Mesothelial cell of epicardium (in vitro differentiated cells): ENCODE measurements at regions not wholly inside any gene's neighbourhood (a gene's known extent, or its start where the extent isn't known, plus 50 kb on each side); places are given as distances from the start of the nearest gene placed in this dataset.
"Not testable (repeated sequence)": the region's sequence is repeated elsewhere in the genome, so short reads cannot be mapped to it uniquely, and the experiment has no call there.

Experiments
- DNase-seq, 2 experiments: peaks; one replicate each; pipeline ENCODE4 v3.0.0; 2021; ENCODE audit warnings: low spot score in 2 of 2; ENCODE audit not compliant: unreplicated experiment in 2 of 2
- H3K27ac Mint-ChIP-seq: 2 replicates; pipeline ENCODE4 v1.8.0; 2021; ENCODE audit warnings: mixed read lengths
- H3K27me3 Mint-ChIP-seq: 2 replicates; pipeline ENCODE4 v1.8.0; 2021; ENCODE audit warnings: low read depth, mixed read lengths
- H3K36me3 Mint-ChIP-seq: 2 replicates; pipeline ENCODE4 v1.8.0; 2021; ENCODE audit warnings: mixed read lengths
- H3K4me1 Mint-ChIP-seq: 2 replicates; pipeline ENCODE4 v1.8.0; 2021; ENCODE audit warnings: mixed read lengths
- H3K4me3 Mint-ChIP-seq: 2 replicates; pipeline ENCODE4 v1.8.0; 2021; ENCODE audit warnings: mild to moderate bottlenecking, moderate library complexity, mixed read lengths
- H3K9me3 Mint-ChIP-seq: 2 replicates; pipeline ENCODE4 v1.8.0; 2021; ENCODE audit warnings: mixed read lengths
- CTCF ChIP-seq: fragments of 200-600 bp; sonication (generic); IDR thresholded peaks from one replicate; pipeline ENCODE4 v1.5.0; 2021; ENCODE audit warnings: antibody characterized with exemption; ENCODE audit not compliant: unreplicated experiment

GRCh38 chr1:94754570-94754969 lies 65.6 kb upstream of the SLC44A3 start:
- H3K4me1 Mint-ChIP-seq: peaks cover 29% of the 10 kb centered on the region
- H3K9me3 Mint-ChIP-seq: peaks cover 6% of the 10 kb centered on the region
- TF ChIP-seq CTCF: no peak
- no peak for DNase-seq
- H3K4me3 Mint-ChIP-seq: no peak overlapping the region
- peaks cover 8% of the 10 kb centered on the region for H3K36me3 Mint-ChIP-seq
- H3K27me3 Mint-ChIP-seq: no peaks in the 10 kb centered on the region
- H3K27ac Mint-ChIP-seq: peak overlapping the region; percentile 73

GRCh38 chr1:94754095-94754494 lies 66.1 kb upstream of the SLC44A3 start:
- H3K9me3 Mint-ChIP-seq: peaks cover 8% of the 10 kb centered on the region
- H3K27ac Mint-ChIP-seq: peak overlapping the region; percentile 73
- DNase-seq: no peak
- no peak for TF ChIP-seq CTCF
- peaks cover 9% of the 10 kb centered on the region for H3K36me3 Mint-ChIP-seq
- no peaks in the 10 kb centered on the region for H3K27me3 Mint-ChIP-seq
- peaks cover 29% of the 10 kb centered on the region for H3K4me1 Mint-ChIP-seq
- no peak overlapping the region for H3K4me3 Mint-ChIP-seq

GRCh38 chr1:94753171-94753972 lies 66.8 kb upstream of the SLC44A3 start:
- Mint-ChIP-seq H3K27me3 (no peaks in the 10 kb centered on the region), H3K27ac (peak overlapping the region; percentile 73), H3K4me3 (no peak overlapping the region), H3K9me3 (peaks cover 14% of the 10 kb centered on the region), H3K4me1 (peaks cover 29% of the 10 kb centered on the region), H3K36me3 (peaks cover 10% of the 10 kb centered on the region)
- TF ChIP-seq CTCF: no peak
- DNase-seq: no peak

GRCh38 chr1:94751483-94751882 lies 68.7 kb upstream of the SLC44A3 start:
- DNase-seq, H3K27me3 Mint-ChIP-seq, H3K36me3 Mint-ChIP-seq, H3K27ac Mint-ChIP-seq, H3K4me3 Mint-ChIP-seq: not testable (repeated sequence)
- peaks cover 25% of the 10 kb centered on the region for H3K4me1 Mint-ChIP-seq
- peaks cover 14% of the 10 kb centered on the region for H3K9me3 Mint-ChIP-seq

GRCh38 chr1:94746635-94747525 lies 73.3 kb upstream of the SLC44A3 start:
- no peak for DNase-seq
- TF ChIP-seq CTCF: no peak
- H3K36me3 Mint-ChIP-seq: peaks cover 6% of the 10 kb centered on the region
- H3K27ac Mint-ChIP-seq: no peak overlapping the region
- H3K4me3 Mint-ChIP-seq: no peak overlapping the region
- H3K27me3 Mint-ChIP-seq: no peaks in the 10 kb centered on the region
- peaks cover 14% of the 10 kb centered on the region for H3K9me3 Mint-ChIP-seq
- peaks cover 9% of the 10 kb centered on the region for H3K4me1 Mint-ChIP-seq

- Mint-ChIP-seq H3K4me1 (peaks cover 9% of the 10 kb centered on the region), H3K36me3 (peaks cover 6% of the 10 kb centered on the region), H3K9me3 (peaks cover 14% of the 10 kb centered on the region), H3K27me3 (no peaks in the 10 kb centered on the region), H3K4me3 (no peak overlapping the region), H3K27ac (no peak overlapping the region)
- no peak for TF ChIP-seq CTCF
- DNase-seq: no peak
Observed at GRCh38 chr1:94745742-94746141, 74.4 kb upstream of the SLC44A3 start.
